Islet of Langerhans (tissue), 1 donor: ENCODE measurements at regions not wholly inside any gene's neighbourhood (a gene's known extent, or its start where the extent isn't known, plus 50 kb on each side); places are given as distances from the start of the nearest gene placed in this dataset.
"Not testable (repeated sequence)": the region's sequence is repeated elsewhere in the genome, so short reads cannot be mapped to it uniquely, and the experiment has no call there.

Experiments
- FAIRE-seq: peaks from one replicate; lab custom pipeline; 2011; peaks lifted over from hg19 to GRCh38; lab: Jason Lieb, UNC

DNA sequence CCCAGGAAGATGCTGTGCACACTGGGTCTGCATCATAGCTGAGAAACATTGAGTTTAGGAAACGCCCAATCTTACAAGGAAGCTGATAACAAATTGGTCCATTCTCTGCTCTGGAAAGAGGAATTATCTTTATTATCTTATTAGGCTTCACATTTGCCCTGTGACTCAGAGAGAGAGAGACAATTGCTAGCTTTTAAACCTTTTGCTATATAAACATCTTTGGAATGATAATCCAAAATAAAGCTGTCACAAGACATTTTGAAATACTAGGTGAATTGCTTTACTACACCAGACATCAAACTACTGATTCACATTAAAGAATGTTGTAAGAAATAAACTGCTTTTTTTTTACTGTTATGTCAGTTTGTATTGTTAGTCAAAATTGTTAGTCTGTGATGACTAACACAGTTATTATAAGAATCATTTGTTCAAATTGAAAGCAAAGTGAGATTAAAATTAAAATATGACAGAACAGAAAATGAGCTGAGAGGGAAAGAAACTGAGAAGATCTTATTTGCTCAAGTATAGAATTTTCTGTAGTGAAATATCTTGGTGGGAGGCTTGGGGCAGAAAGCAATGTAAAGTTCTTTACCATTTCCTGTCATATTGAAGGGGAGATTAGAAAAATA is 765.4 kb upstream of the PCDH10 start:
- no peak for FAIRE-seq

DNA sequence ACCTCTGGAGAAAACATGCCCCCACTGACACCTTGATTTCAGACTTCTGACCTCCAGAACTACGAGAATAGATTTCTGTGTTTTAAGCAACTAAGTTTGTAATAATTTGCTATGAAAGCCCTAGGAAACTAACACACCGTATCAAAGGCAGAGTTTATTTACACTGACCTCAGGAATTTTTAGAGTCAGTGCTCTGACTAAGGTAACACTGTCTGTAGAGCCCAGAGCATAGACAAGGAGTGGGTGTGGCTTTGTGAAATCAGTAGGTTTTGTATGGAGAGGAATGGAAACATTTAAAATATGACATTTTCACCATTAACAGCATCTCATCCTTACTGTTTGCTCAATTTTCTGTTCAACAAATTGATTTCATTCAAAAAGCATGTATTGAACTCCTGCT is 764.4 kb upstream of the PCDH10 start:
- no peak for FAIRE-seq

DNA sequence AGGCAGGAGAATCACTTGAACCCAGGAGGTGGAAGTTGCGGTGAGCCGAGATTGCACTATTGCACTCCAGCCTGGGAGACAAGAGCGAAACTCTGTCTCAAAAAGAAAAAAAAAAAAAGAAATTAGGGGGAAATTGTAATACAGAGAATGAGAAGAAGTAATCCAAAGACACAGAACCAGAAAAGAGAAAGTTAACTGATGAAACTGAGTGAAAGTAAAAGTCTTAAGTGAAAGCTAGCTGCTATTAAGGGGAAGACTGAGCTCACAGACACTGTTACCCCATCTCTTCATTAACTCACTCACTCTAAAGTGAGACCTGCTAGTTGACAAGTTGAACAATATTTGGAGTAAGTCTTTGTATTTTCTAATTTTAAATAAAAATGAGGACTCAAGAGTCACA is 763.0 kb upstream of the PCDH10 start:
- FAIRE-seq = no peak

DNA sequence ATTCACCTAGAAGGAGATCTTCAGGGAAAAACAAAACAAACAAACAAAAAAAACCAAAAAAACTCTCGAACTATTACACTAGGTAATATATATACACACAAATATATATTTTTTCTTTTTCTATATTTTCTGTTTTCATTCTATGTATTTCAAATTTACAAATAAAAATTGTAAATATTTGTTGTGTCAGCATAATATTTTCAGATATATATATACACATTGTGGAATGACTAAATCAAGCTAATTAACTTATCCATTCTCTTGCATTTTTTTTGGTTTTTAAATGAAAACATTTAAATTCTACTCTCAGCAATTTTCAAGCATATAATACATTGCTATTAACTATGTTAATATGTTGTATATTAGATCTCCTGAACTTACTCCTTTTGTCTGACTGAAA is 762.0 kb upstream of the PCDH10 start:
- no peak for FAIRE-seq

DNA sequence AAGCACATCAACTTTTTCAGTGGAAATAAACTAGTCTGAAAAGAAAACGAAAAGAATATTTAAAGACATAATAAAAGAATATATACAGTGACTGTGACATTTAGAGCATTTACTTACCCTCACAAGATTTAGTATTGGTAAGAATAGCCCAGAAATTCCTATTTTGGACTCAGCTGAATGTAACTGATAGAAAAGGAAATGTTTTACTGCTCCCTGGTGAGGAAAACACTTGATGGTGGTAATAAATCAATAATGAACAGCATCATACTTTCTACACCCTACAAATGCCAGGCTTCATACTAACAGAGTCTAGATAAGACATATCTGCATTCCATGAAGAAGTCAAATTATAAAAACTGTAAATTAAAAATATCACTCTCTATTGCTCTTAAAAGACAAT is 753.5 kb upstream of the PCDH10 start:
- no peak for FAIRE-seq

DNA sequence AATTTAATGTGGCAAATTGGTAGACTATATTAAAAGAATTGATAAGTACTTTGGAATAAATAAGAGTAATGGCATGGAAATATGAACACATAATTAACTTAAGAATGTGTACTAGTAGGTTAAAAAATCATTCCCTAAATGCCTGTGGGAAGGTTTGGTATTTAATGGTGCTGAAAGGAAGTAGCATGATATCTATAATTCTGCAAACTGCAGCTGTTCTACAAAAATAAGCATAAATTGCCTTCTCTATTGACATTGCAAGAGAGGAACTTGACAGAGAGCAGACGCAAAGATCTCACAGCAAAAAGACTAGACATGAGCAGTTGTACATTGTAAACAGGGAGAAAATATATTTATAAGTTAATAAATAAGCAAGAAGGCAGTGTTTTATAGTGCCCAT is 752.5 kb upstream of the PCDH10 start:
- FAIRE-seq = no peak

DNA sequence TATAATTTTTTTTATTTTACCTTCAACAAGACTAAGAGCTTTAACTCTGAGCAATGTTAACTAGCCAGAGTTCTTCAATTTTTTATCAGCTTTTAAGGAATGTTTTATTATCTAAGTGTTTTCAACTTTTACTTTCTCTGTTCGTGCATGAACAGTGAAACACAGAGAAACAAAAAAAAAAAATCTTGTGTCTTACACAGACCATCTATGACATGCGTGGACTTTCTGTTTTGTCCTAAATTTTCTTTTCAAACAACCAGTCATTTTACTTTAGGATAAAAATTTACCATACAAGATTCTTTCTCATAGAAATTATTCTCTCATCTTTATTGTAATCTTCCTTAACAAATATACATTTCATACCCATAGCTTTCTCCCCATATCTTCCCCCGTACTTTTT is 731.9 kb upstream of the PCDH10 start:
- no peak for FAIRE-seq

DNA sequence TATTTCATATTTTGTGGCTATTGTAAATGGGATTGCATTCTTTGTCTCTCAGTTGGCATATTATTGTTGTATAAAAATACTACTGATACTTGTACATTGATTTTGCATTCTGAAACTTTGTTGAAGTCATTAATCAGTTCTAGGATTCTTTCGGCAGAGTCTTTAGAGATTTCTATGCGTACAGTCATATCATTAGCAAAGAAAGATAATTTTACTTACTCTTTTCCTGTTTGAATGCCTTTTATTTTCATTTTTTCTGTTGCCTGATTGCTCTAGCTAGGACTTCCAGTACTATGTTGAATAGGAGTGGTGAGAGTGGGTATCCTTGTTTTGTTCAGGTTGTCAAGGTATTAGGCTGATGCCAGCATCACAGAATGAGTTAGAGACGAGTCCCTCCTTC is 722.0 kb upstream of the PCDH10 start:
- no peak for FAIRE-seq

DNA sequence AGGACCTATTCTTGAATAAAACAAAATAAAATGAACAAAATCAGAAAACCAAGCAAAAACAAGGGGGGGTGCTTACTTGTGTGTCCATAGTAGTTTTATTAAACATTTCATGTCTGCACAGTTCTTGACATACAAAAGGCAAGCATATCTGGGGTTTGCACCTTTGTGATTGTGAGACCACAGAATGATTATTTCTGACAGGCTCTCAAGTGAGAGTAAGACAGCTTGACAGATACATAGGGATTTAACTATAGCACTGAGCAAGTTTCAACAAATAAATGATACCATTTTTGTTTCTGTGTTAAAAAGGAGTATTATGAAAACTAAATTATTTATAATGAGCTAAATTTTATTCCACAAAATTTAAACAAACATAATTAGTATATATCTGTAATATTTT is 712.0 kb upstream of the PCDH10 start:
- FAIRE-seq = no peak

DNA sequence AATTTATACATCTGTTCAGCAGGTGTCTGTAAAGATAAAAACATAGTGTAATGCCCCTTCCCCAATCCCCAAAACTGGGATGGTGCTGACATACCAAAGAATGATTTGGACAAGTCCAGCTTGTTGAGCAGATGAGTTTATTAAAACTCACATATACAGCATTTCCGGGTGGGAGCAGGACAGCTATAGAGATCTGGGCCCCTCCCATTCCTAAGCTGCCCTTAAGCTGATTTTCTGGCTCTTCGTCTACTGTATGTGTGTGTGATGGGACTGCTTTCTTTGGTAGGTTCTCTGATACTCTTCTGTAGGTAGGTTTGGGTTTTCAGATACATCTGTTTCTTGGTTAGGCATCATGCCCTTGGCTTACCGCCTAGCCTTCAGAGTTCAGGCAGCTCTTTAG is 703.7 kb upstream of the PCDH10 start:
- FAIRE-seq = no peak

DNA sequence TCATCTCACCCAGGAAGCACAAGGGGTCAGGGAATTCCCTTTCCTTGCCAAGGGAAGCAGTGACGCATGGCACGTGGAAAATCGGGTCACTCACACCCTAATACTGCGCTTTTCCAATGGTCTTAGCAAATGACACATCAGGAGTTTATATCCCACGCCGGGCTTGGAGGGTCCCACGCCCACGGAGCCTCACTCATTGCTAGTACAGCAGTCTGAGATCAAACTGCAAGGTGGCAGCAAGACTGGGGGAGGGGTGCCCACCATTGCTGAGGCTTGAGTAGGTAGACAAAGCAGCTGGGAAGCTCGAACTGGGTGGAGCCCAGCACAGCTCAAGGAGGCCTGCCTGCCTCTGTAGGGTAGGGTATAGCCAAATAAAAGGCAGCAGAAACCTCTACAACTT is 691.1 kb upstream of the PCDH10 start:
- not testable (repeated sequence) for FAIRE-seq

DNA sequence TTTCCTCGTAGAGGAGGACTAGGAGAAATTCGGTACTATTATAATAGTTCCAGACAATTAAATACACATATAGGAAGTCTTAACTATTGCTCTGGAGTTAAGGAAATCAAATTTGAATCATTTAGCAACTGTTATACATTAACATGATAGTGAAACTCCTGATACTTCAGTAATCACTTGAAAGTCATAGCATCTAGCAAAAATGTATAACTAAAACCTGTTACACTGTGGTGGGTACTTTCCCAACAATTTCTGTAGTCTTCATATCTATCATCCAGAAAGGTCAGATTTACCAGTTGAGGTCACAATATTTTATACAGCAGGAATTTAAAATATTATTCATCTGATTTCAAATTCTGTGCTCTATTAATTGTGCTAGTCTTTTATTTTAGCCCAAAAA is 669.6 kb upstream of the PCDH10 start:
- no peak for FAIRE-seq

DNA sequence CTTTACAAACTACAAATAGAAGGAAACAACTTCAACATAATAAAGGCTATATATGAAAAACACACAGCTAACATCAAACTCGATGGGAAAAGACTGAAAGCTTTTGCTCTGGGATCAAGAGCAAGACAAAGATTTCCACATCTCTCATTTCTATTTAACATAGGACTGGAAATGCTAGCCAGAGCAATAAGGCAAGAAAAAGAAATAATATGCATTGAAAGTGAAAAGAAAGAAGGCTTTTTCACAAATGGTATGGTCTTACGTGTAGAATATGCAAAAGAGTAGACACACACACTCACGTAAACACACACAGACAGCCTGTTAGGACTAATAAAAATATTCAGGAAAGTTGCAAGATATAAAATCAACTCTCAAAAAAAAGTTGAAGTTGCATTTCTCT is 660.5 kb upstream of the PCDH10 start:
- FAIRE-seq = no peak

DNA sequence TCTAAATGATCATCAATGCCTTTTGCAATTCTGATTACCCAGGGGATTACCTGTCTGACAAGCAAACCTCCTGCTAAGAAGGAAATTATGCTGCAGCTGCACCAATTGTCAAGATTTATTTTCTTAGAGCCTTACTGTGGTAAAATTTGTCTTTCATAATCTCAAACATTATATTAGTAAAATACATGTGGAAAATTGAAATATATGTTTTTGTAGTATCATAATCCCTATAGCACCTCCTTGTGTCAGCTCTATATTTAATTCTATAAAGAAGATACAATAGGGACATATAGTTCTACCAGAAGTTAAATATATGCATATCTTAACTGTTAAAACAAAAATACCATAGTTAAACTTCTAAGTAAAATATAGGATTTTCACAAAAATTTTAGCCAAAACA is 655.6 kb upstream of the PCDH10 start:
- FAIRE-seq = no peak

DNA sequence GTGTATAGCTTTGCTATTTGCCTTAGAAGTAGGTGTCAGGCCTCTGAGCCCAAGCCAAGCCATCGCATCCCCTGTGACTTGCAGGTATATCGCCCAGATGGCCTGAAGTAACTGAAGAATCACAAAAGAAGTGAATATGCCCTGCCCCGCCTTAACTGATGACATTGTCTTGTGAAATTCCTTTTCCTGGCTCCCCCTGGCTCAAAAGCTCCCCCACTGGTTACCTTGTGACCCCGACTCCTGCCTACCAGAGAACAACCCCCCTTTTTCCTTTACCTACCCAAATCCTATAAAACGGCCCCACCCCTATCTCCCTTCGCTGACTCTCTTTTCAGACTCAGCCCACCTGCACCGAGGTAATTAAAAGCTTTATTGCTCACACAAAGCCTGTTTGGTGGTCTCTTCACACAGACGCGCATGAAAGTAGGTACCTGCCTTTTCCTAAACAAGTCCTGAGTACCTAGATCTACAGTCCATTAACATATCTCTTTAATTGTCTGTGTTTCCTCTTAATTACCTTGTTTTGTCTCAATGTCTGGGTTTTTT is 653.8 kb upstream of the PCDH10 start:
- FAIRE-seq = not testable (repeated sequence)

DNA sequence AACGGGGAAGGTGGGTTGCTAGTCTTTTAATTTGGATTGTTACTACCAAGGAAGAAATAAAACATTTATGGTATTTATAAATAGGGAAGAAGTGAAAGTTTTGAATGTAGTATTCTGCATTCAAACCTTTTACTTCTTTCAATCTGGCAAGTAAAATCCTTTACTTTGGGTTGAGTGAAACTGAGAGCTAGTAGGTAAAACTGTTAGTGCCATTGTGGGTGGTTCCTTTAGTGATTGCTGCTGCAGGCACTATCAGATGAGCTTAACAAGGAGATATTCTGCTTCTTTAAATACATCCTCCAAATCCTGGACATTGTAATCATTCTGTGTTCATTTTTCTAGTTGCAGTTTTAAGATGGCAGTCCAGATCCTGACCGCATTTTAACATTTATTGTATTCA is 650.9 kb upstream of the PCDH10 start:
- no peak for FAIRE-seq

DNA sequence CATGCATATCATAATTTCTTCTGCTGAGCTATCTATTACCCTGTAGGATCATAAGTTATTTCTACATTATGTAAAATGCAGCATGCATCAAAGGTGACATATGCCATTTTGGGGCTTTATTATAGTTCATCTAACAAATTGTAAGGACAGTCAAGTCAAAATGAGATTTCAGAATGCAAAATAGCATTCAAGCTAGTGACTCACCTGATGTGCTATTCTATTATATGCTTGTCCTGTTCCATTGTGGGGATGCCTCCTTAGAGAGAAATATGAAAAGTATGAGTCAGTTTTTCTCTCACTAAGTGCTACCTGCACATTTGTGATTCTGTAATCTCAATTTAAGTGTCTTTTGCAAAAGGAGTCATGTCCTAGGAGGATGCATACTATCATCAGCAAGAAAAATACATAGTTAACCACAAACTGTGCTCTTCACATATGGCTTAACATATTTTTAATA is 647.0 kb upstream of the PCDH10 start:
- FAIRE-seq = no peak

DNA sequence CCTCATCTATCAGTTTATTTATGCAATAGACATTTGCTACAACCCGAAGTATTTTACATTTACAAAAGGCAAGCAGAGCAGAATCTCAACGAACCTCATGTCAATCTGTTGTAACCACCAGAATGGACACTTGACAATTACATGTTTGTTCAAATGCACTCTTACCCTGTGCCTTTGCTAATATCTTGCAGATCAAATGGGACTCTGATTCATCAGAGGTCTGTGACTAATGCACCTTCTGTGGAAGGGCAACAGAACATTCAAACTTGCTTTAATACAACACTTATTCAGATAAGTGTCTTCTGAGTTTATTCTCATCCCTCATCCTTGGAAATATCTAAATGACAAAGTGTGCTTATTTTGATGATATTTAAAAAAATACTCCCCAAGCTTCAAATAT is 644.7 kb upstream of the PCDH10 start:
- FAIRE-seq = no peak

DNA sequence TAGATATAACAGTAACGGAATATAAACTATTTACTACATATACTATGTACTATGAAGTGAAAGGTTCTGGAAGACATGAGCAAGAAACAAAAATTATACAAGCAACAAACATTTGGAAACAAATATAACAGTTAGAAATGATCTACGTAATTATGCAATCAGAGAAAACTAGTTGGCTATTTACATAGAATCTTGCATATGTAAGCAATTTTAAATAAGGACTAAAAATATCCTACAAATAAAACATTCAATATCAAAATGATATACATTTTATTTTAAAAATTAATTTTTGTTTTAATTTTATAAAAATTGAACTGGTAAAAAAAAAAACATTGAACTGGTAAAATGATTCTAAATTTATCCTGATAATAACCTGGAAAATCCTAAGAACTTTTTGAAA is 642.5 kb upstream of the PCDH10 start:
- no peak for FAIRE-seq

DNA sequence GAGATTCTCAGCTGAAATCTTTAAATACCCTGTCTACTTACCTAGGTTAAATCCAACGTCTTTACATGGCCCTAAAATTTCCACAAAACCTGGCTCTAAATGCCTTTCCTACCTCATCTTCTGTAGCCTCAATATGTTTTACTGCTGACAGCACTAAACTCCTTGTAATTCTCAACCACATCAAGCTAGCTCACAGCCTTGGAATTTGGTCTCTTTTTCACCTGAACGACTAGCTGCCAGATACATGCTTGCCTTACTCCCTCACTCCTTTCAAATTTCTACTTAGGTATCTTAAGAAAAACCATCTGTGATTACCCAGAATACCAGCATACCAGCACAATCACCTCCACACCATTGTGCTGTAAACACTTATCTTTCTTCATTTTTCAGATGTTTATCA is 635.6 kb upstream of the PCDH10 start:
- FAIRE-seq = no peak

DNA sequence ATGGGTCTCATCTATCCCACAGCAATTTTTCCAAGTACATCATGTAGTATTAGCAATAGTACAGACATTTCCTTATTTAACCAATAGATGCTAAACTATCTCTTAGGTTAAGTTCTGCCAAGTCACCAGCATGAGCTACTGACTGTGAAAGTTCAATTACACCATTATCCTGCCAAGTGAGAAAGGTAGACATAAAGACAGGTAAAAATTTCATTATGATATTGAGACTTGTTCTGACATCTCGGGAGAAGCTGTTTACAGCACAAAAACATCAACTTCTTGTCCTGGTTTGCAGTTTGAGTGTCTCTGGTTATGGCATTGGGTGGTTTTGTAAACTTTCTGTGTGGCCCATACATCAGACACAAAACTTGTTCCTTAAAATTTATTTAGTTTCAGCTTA is 622.4 kb upstream of the PCDH10 start:
- FAIRE-seq = no peak

DNA sequence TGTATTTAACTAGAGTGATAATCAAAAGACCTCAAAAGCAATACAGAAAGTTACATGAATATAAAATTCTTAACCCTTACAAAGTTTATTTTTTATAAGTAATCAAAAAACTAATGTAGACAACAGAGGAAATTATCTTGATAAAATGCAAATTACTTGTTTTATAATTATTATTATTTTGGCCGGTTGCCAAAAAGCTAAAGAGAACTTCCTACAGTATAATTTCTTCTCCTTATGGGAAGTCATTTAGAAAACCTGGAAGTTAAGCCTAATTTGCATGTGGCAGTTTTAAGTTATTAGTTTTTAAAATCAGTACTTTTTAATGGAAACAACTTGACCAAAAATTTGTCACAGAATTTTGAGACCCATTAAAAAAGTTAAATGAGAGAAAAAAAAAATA is 621.3 kb upstream of the PCDH10 start:
- peak; percentile 30 for FAIRE-seq

DNA sequence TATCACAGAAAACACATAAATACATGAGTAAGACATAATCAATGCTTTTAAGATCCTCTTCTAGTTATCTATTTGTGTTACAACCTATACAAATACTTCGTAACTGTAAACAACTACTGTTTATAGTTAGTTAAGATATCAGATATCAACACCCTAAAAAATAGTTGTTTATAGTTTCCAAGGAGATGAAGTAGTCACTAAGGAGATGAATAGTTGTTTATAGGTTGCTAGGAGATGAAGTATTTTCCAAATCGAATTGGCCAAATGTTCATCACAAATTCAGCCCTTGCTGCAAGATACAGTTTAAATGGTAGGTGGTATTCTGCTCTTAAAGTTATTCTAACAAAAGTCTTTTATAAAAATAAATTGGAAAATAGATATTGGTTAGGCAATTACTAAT is 618.2 kb upstream of the PCDH10 start:
- no peak for FAIRE-seq

DNA sequence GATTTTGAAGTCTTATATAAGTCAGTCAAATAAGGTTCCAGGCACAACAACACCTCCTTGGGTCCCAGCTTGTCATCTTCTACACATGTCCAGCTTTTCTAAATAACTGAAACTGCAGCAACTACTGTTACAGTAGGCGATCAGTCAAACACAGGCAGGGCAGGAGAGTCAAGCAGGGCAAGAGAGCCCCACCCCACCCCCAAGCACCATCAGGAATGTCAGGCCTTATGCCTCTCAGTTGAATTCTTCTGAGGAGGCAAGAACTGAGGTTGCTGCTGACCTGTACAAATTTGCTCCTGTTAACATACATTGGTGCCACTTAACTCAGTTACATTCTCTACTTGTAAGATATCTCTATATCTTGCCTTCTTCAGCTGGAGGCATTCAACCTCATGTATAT is 608.8 kb upstream of the PCDH10 start:
- FAIRE-seq = no peak

DNA sequence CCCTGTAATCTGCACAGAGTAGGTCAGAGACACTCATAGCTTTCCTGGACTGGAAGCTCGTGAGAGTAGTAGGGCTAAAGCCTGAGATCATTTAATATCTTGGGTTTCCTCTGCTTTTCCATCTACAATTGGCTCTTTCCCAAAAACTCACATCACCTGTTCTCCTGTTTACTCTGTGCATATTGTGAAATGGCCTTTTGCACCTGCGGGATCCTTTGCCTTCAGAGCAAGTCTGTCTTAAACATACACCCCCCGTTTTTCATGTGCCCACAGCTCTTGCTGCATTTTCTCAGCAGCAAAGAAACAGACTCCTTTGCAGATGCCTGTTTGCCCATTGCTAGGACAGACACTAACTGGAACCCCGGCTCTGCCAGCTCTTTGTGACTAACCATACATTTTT is 608.3 kb upstream of the PCDH10 start:
- FAIRE-seq = no peak
